Liver (tissue), 8 donors: ENCODE measurements at regions not wholly inside any gene's neighbourhood (a gene's known extent, or its start where the extent isn't known, plus 50 kb on each side); places are given as distances from the start of the nearest gene placed in this dataset.

Experiments
- DNase-seq: peaks from one replicate; pipeline ENCODE4 v3.0.0-alpha.2; 2017; ENCODE audit warnings: low spot score
- H3K27ac ChIP-seq, 2 donors: one replicate each; pipeline ENCODE4 v1.7.0; 2013; ENCODE audit warnings: inconsistent platforms in 2 of 2, low read length in 2 of 2, control low read depth in 1 of 2, low read depth in 1 of 2, mild to moderate bottlenecking in 1 of 2
- H3K27me3 ChIP-seq, 4 donors: one replicate each; pipeline versions ENCODE4 v1.6.1 to v1.7.0; 2013; ENCODE audit warnings: low read length in 3 of 4, inconsistent platforms in 1 of 4, mild to moderate bottlenecking in 1 of 4, moderate library complexity in 1 of 4; ENCODE audit not compliant: control insufficient read depth in 4 of 4, insufficient read depth in 4 of 4
- H3K36me3 ChIP-seq, 4 donors: one replicate each; pipeline versions ENCODE4 v1.6.1 to v1.7.0; 2013; ENCODE audit warnings: low read length in 3 of 4, mild to moderate bottlenecking in 3 of 4, low read depth in 1 of 4, moderate library complexity in 1 of 4; ENCODE audit not compliant: control insufficient read depth in 4 of 4, insufficient read depth in 3 of 4
- H3K4me1 ChIP-seq, 4 donors: one replicate each; pipeline versions ENCODE4 v1.6.1 to v1.7.0; 2013; ENCODE audit warnings: low read length in 3 of 4, mild to moderate bottlenecking in 3 of 4, moderate library complexity in 1 of 4; ENCODE audit not compliant: control insufficient read depth in 4 of 4, insufficient read depth in 4 of 4
- H3K4me3 ChIP-seq, 3 donors: one replicate each; pipeline versions ENCODE4 v1.6.1 to v1.7.0; 2013; ENCODE audit warnings: low read length in 3 of 3, control low read depth in 1 of 3, low read depth in 1 of 3, mild to moderate bottlenecking in 1 of 3
- H3K9ac ChIP-seq, 2 donors: one replicate each; pipeline ENCODE4 v1.7.0; 2013; ENCODE audit warnings: low read length in 2 of 2, mild to moderate bottlenecking in 2 of 2, moderate library complexity in 2 of 2, control low read depth in 1 of 2, low read depth in 1 of 2
- H3K9me3 ChIP-seq, 4 donors: one replicate each; pipeline versions ENCODE4 v1.6.1 to v1.7.0; 2013; ENCODE audit warnings: low read length in 3 of 4; ENCODE audit not compliant: control insufficient read depth in 4 of 4
- EGR1 ChIP-seq, 2 donors: IDR thresholded peaks; 2 replicates each; pipeline ENCODE4 v1.6.1; 2016 to 2018; ENCODE audit warnings: antibody characterized with exemption in 2 of 2, low read depth in 2 of 2
- FOXA1 ChIP-seq: IDR thresholded peaks from 2 replicates; pipeline ENCODE4 v1.6.1; 2016; ENCODE audit warnings: antibody characterized with exemption
- FOXA2 ChIP-seq: IDR thresholded peaks from 2 replicates; pipeline ENCODE4 v1.6.1; 2016; ENCODE audit warnings: antibody characterized with exemption
- GABPA ChIP-seq, 2 donors: IDR thresholded peaks in 1 of 2; conservative IDR thresholded peaks in 1 of 2; 2 replicates each; pipeline ENCODE4 v1.6.1; 2016; ENCODE audit warnings: antibody characterized with exemption in 2 of 2, mild to moderate bottlenecking in 1 of 2, moderate library complexity in 1 of 2
- HNF4A ChIP-seq, 2 donors: conservative IDR thresholded peaks; 2 replicates each; pipeline ENCODE4 v1.6.1; 2016; ENCODE audit warnings: antibody characterized with exemption in 2 of 2, mild to moderate bottlenecking in 2 of 2
- HNF4G ChIP-seq: IDR thresholded peaks from 2 replicates; pipeline ENCODE4 v1.6.1; 2016; ENCODE audit warnings: antibody characterized with exemption
- JUND ChIP-seq, 2 donors: IDR thresholded peaks; 2 replicates each; pipeline ENCODE4 v1.6.1; 2016; ENCODE audit warnings: antibody characterized with exemption in 2 of 2
- MAX ChIP-seq: IDR thresholded peaks from 2 replicates; pipeline ENCODE4 v1.6.1; 2016; ENCODE audit warnings: antibody characterized with exemption
- NR2F2 ChIP-seq: IDR thresholded peaks from 2 replicates; pipeline ENCODE4 v1.6.1; 2016; ENCODE audit warnings: antibody characterized with exemption
- RAD21 ChIP-seq, 2 donors: IDR thresholded peaks; 2 replicates each; pipeline ENCODE4 v1.6.1; 2016; ENCODE audit warnings: antibody characterized with exemption in 2 of 2, mild to moderate bottlenecking in 2 of 2
- REST ChIP-seq: IDR thresholded peaks from 2 replicates; pipeline ENCODE4 v1.6.1; 2016; ENCODE audit warnings: antibody characterized with exemption, mild to moderate bottlenecking
- RXRA ChIP-seq, 2 donors: IDR thresholded peaks; 2 replicates each; pipeline ENCODE4 v1.6.1; 2017 to 2018; ENCODE audit warnings: antibody characterized with exemption in 2 of 2, mild to moderate bottlenecking in 1 of 2
- SP1 ChIP-seq: IDR thresholded peaks from 2 replicates; pipeline ENCODE4 v1.6.1; 2018; ENCODE audit warnings: antibody characterized with exemption, mild to moderate bottlenecking
- TAF1 ChIP-seq: conservative IDR thresholded peaks from 2 replicates; pipeline ENCODE4 v1.6.1; 2016; ENCODE audit warnings: antibody characterized with exemption, mild to moderate bottlenecking
- YY1 ChIP-seq: IDR thresholded peaks from 2 replicates; pipeline ENCODE4 v1.6.1; 2016; ENCODE audit warnings: antibody characterized with exemption, mild to moderate bottlenecking
- ZBTB33 ChIP-seq: IDR thresholded peaks from 2 replicates; pipeline ENCODE4 v1.6.1; 2016; ENCODE audit warnings: antibody characterized with exemption
- WGBS: extraction: QIAGEN DNeasy Blood & Tissue Kit; methylation state at CpG from one replicate; pipeline ENCODE4 v1.1.7; 2013; 5-methylcytosine and 5-hydroxymethylcytosine counted together
- TF ChIP-seq, protein P1 (sequence below): fragments of 150-350 bp; IDR thresholded peaks from 2 replicates; pipeline ENCODE4 v1.5.1; 2017; ENCODE audit warnings: improper control_type of control experiment, low read depth, low read length; ENCODE audit not compliant: missing input control
- TF ChIP-seq, protein P2 (sequence below): IDR thresholded peaks from 2 replicates; pipeline ENCODE4 v1.6.1; 2016; ENCODE audit warnings: antibody characterized with exemption
- donor health status: healthy.
- donor health status: healthy.
- donor health status: healthy.
- donor health status: healthy.
- donor health status: healthy.

DNA sequence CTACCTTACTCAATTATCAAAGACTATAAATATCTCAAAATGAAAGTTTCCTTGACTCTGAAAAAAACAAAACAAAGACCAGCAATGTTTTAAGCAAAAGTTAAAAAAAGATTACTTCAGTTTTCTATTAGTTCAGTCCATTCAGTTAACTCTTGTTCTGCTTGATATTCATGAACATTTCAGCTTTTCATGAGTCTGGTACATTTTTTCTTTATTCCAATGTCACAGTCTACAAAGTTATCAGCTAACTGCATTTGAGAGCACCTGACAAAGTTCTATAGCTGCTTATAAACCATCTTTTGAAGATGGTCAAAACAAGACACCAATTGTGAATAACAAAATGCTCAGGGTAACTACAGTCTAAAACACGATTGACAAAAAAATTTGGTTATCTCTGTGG, 156.1 kb upstream of the NOX3 start:
- Histone ChIP-seq H3K4me1 (no peaks in the 10 kb centered on the region), H3K4me3 (no peak overlapping the region), H3K9me3 (peaks cover 11 to 24% (median 17%) of the 10 kb centered on the region in 4 donors), H3K9ac (no peak overlapping the region), H3K36me3 (no peaks in the 10 kb centered on the region), H3K27me3 (no peaks in the 10 kb centered on the region), H3K27ac (no peak overlapping the region)
- no peak for DNase-seq
- 83% methylated on average over 1 of the region's 1 CpG for WGBS
- TF ChIP-seq REST: no peak
- no peak for TF ChIP-seq RAD21 (IDR thresholded peaks at IDR 0.05)
- TF ChIP-seq, protein P1, sequence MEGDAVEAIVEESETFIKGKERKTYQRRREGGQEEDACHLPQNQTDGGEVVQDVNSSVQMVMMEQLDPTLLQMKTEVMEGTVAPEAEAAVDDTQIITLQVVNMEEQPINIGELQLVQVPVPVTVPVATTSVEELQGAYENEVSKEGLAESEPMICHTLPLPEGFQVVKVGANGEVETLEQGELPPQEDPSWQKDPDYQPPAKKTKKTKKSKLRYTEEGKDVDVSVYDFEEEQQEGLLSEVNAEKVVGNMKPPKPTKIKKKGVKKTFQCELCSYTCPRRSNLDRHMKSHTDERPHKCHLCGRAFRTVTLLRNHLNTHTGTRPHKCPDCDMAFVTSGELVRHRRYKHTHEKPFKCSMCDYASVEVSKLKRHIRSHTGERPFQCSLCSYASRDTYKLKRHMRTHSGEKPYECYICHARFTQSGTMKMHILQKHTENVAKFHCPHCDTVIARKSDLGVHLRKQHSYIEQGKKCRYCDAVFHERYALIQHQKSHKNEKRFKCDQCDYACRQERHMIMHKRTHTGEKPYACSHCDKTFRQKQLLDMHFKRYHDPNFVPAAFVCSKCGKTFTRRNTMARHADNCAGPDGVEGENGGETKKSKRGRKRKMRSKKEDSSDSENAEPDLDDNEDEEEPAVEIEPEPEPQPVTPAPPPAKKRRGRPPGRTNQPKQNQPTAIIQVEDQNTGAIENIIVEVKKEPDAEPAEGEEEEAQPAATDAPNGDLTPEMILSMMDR: no peak
- no peak for TF ChIP-seq MAX
- TF ChIP-seq, protein P2, sequence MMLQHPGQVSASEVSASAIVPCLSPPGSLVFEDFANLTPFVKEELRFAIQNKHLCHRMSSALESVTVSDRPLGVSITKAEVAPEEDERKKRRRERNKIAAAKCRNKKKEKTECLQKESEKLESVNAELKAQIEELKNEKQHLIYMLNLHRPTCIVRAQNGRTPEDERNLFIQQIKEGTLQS: no peak
- no peak for TF ChIP-seq GABPA (IDR thresholded peaks at IDR 0.05 in 1 of 2, conservative IDR thresholded peaks at IDR 0.05 in 1 of 2)
- no peak for TF ChIP-seq SP1
- TF ChIP-seq HNF4A (conservative IDR thresholded peaks at IDR 0.05): no peak
- TF ChIP-seq RXRA (IDR thresholded peaks at IDR 0.05): no peak
- no peak for TF ChIP-seq YY1
- no peak for TF ChIP-seq EGR1 (IDR thresholded peaks at IDR 0.05; ENCODE audit: low read depth in 2 of 2)

GRCh38 chr6:155604991-155605390, 149.4 kb upstream of the NOX3 start:
- Histone ChIP-seq H3K27ac (no peak overlapping the region), H3K27me3 (no peaks in the 10 kb centered on the region), H3K9ac (no peak overlapping the region), H3K4me3 (no peak overlapping the region), H3K9me3 (peaks cover 0 to 5% (median 3%) of the 10 kb centered on the region in 4 donors), H3K4me1 (no peaks in the 10 kb centered on the region), H3K36me3 (no peaks in the 10 kb centered on the region)
- WGBS: 60% methylated on average over 3 of the region's 3 CpGs
- no peak for DNase-seq
- TF ChIP-seq, protein P2: no peak
- TF ChIP-seq FOXA1 (no peak), GABPA (IDR thresholded peaks at IDR 0.05 in 1 of 2, conservative IDR thresholded peaks at IDR 0.05 in 1 of 2) (no peak), HNF4G (no peak), SP1 (no peak), NR2F2 (no peak), JUND (IDR thresholded peaks at IDR 0.05) (no peak), RXRA (IDR thresholded peaks at IDR 0.05) (no peak), MAX (no peak), FOXA2 (no peak), TAF1 (no peak), RAD21 (IDR thresholded peaks at IDR 0.05) (no peak), HNF4A (conservative IDR thresholded peaks at IDR 0.05) (no peak), ZBTB33 (no peak), EGR1 (IDR thresholded peaks at IDR 0.05; ENCODE audit: low read depth in 2 of 2) (no peak), YY1 (no peak)
- TF ChIP-seq, protein P1: no peak
